ENCODE measurements at regions not wholly inside any gene's neighbourhood (a gene's known extent, or its start where the extent isn't known, plus 50 kb on each side); places are given as distances from the start of the nearest gene placed in this dataset.
A peak's percentile ranks its signal among the peaks of the same experiment; 100 is the strongest.

DNA sequence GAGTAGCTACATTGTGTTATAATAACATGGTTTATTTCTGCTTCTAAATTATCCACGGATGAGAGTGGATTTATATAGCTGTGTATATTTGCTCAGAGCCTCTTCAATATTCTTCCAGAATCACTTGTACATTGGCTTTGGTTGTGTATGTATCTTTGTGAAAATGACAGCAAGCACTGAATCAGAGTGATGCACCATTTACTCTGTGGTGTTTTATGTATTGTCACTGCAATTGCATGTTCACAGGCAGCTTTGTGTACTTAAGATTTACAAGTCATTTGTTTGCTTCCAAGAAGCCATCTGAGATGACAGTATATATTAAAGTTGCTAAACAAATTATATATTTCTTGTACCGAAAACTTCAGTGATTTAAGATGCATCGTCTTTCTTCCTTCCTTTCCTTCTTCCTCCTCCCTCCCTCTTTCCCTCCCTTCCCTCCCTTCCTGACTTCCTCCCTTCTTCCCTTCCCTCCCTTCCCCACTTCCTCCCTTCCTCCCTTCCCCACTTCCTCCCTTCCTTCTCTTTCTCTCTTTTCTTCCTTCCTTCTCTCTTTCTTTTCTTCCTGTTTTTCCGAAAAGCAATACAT is 362.3 kb upstream of the GOLIM4 start:
- no peak overlapping the region for H3K4me3 Mint-ChIP-seq
- TF ChIP-seq, protein P1, sequence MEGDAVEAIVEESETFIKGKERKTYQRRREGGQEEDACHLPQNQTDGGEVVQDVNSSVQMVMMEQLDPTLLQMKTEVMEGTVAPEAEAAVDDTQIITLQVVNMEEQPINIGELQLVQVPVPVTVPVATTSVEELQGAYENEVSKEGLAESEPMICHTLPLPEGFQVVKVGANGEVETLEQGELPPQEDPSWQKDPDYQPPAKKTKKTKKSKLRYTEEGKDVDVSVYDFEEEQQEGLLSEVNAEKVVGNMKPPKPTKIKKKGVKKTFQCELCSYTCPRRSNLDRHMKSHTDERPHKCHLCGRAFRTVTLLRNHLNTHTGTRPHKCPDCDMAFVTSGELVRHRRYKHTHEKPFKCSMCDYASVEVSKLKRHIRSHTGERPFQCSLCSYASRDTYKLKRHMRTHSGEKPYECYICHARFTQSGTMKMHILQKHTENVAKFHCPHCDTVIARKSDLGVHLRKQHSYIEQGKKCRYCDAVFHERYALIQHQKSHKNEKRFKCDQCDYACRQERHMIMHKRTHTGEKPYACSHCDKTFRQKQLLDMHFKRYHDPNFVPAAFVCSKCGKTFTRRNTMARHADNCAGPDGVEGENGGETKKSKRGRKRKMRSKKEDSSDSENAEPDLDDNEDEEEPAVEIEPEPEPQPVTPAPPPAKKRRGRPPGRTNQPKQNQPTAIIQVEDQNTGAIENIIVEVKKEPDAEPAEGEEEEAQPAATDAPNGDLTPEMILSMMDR (IDR thresholded peaks at IDR 0.05; ENCODE audit: unreplicated experiment in 3 of 3), result no peak
- H3K9me3 Mint-ChIP-seq, result peaks cover 11% of the 10 kb centered on the region
- peak overlapping the region in 2 of 3 experiments; percentile 32 to 72 for H3K27ac Mint-ChIP-seq
- H3K27me3 Mint-ChIP-seq (ENCODE audit: low read depth), result no peaks in the 10 kb centered on the region
- peaks cover 11% of the 10 kb centered on the region for H3K36me3 Mint-ChIP-seq (ENCODE audit: low read depth)
- no peaks in the 10 kb centered on the region for H3K4me1 Mint-ChIP-seq

DNA sequence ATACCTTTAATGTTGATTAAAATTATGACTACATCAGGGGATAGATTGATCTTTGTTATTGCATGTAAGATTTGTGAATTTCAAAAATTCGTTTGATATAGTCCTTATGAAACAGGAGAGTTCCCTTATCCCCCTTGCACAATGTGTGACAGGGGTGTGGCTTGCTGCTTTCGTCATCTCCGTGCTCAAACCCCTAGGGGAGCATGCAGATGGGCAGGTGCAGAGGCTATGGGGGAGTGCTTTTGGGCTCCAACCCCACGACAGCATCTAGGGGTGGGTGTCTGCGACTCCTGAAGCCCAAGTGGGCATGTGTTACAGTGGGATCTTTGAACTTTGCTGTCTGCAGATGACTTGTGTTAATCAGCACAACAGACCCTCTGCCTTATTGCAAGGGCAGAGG is 360.1 kb upstream of the GOLIM4 start:
- H3K4me1 Mint-ChIP-seq, result no peaks in the 10 kb centered on the region
- H3K36me3 Mint-ChIP-seq (ENCODE audit: low read depth), result no peaks in the 10 kb centered on the region
- TF ChIP-seq, protein P1 (IDR thresholded peaks at IDR 0.05; ENCODE audit: unreplicated experiment in 3 of 3), result no peak
- H3K27me3 Mint-ChIP-seq (ENCODE audit: low read depth), result no peaks in the 10 kb centered on the region
- H3K9me3 Mint-ChIP-seq, result no peaks in the 10 kb centered on the region
- no peak overlapping the region for H3K27ac Mint-ChIP-seq
- no peak overlapping the region for H3K4me3 Mint-ChIP-seq

DNA sequence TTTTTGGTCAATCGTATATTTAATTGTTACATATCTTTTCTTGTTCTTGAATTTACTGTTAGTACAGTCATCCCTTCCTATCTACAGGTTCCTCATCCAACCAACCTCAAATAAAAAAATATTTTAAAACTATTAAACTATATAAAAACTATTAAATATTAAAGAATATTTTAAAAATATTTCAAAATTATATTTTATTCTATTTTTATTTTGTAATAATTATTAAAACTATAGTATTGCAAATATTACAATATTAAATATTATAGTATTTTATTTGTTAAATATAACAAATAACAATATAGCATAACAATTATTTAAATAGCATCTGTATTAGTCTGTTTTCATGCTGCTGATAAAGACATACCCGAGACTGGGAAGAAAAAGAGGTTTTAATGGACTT is 357.9 kb upstream of the GOLIM4 start:
- H3K27me3 Mint-ChIP-seq (ENCODE audit: low read depth), result no peaks in the 10 kb centered on the region
- H3K4me1 Mint-ChIP-seq, result no peaks in the 10 kb centered on the region
- H3K4me3 Mint-ChIP-seq, result no peak overlapping the region
- no peak overlapping the region for H3K27ac Mint-ChIP-seq
- TF ChIP-seq, protein P1 (IDR thresholded peaks at IDR 0.05; ENCODE audit: unreplicated experiment in 3 of 3), result no peak
- no peaks in the 10 kb centered on the region for H3K36me3 Mint-ChIP-seq (ENCODE audit: low read depth)
- H3K9me3 Mint-ChIP-seq, result no peaks in the 10 kb centered on the region

DNA sequence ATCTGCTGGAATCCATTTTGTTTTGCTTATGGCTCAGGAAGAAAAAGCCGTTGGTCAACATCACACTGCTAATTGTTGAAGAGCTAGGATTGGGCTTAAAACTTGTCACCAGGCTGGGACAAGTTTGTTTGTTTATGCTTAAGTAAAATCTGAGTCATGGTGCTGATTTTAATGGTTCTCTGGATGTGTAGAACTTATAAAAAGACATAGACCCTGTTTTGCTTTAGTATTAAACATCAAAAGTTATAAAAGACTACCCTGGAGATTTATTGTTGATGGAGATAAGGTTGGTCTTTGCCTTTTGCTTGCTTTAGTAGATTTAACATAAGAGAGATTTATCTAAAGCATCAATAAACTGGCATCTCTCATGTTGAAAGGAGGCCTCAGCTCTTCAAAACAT is 348.2 kb upstream of the GOLIM4 start:
- no peaks in the 10 kb centered on the region for H3K36me3 Mint-ChIP-seq (ENCODE audit: low read depth)
- TF ChIP-seq, protein P1 (IDR thresholded peaks at IDR 0.05; ENCODE audit: unreplicated experiment in 3 of 3), result no peak
- no peak overlapping the region for H3K27ac Mint-ChIP-seq
- peaks cover 10% of the 10 kb centered on the region for H3K4me1 Mint-ChIP-seq
- H3K9me3 Mint-ChIP-seq, result no peaks in the 10 kb centered on the region
- no peaks in the 10 kb centered on the region for H3K27me3 Mint-ChIP-seq (ENCODE audit: low read depth)
- H3K4me3 Mint-ChIP-seq, result no peak overlapping the region

DNA sequence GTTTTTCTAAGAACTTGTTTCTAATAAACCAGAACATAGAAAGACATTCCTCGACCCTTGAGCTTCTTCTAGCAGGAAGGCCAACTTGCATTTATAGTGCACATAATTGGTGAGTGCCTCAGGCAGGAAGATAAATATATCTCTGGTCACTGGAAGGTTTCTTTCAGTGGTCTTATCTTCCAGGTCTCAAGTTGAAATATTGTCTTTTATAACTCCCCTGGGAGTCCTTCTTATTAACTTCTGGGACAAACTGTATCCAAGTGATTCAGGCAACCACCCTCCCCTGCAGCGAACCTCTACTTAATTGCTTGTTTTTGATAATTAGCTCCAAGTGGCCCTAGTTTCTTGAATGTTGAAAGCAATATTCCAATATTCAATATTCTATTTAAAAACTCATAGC is 346.8 kb upstream of the GOLIM4 start:
- H3K4me1 Mint-ChIP-seq, result peaks cover 10% of the 10 kb centered on the region
- no peaks in the 10 kb centered on the region for H3K27me3 Mint-ChIP-seq (ENCODE audit: low read depth)
- peak overlapping the region; percentile 4 to 84 (median 83) for H3K27ac Mint-ChIP-seq
- no peaks in the 10 kb centered on the region for H3K36me3 Mint-ChIP-seq (ENCODE audit: low read depth)
- no peaks in the 10 kb centered on the region for H3K9me3 Mint-ChIP-seq
- H3K4me3 Mint-ChIP-seq, result no peak overlapping the region
- TF ChIP-seq, protein P1 (IDR thresholded peaks at IDR 0.05; ENCODE audit: unreplicated experiment in 3 of 3), result no peak

DNA sequence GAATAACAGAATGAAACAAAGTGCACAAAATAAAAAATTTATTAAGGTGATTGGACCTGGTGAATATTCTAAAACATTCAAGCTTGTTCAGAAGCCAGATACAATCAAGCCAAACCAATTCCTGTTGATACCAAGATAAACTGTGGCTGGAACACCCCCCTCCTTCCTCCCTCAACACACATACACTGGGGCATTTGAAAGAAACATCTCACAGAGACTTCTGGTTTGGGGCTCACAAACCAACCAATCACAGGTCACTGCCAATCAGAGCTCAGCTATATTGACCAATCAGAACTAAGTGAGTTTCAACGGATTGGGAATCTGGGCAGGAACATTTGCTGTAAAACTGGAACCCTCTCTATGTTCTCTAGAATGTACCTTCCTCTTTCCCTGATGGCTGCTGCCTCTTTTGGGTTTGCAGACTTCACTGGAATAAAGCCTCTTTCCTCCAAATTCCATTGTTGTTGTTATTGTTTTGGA is 340.6 kb upstream of the GOLIM4 start:
- no peaks in the 10 kb centered on the region for H3K36me3 Mint-ChIP-seq (ENCODE audit: low read depth)
- TF ChIP-seq, protein P1 (IDR thresholded peaks at IDR 0.05; ENCODE audit: unreplicated experiment in 3 of 3), result no peak
- no peak overlapping the region for H3K27ac Mint-ChIP-seq
- H3K27me3 Mint-ChIP-seq (ENCODE audit: low read depth), result no peaks in the 10 kb centered on the region
- H3K9me3 Mint-ChIP-seq, result no peaks in the 10 kb centered on the region
- no peaks in the 10 kb centered on the region for H3K4me1 Mint-ChIP-seq
- no peak overlapping the region for H3K4me3 Mint-ChIP-seq

All from nephron (organoid).